ENCODE measurements at regions not wholly inside any gene's neighbourhood (a gene's known extent, or its start where the extent isn't known, plus 50 kb on each side); places are given as distances from the start of the nearest gene placed in this dataset.

DNA sequence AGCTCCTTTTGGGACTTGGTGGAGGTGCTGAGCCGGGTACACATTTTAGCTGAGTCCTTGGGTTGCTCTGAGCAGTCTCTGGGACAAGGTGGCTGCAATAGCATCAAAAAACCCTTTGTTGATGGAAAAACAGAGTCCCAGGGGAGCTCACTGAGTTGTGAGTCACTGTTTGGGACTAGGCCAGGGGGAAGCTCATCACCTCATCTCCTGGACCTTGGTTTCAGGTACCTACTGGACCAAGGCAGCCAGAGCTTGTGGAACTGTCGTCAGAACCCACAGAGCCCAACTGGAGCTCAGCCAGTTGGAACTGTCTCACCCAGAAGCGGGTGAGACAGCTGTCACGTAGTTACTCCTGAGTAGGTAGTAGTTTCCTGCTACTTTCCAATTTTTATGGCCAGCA, 146.7 kb downstream of the HLX start:
- H3K36me3 ChIP-seq (replicated peaks in 1 of 2; ENCODE audit: control extremely low read depth in 1 of 2, control insufficient read depth in 1 of 2, extremely low read depth in 1 of 2, insufficient read depth in 2 of 2, low read length in 1 of 2): no peaks in the 10 kb centered on the region
- ChIA-PET CTCF (interaction anchor here (1.0 to 2.0 kb wide), 7 partner anchors 20 to 178 kb away, joined by 3 to 8 read pairs (median 4); no protein-coding TSS in a partner anchor), POLR2A (interaction anchor here (0.5 to 2.1 kb wide), 2 partner anchors 21 to 151 kb away, joined by 3 to 5 read pairs; no protein-coding TSS in a partner anchor)
- ATAC-seq (ENCODE audit: low read depth) (peak; percentile 95), DNase-seq (peak; percentile 61)
- H3K27me3 ChIP-seq (replicated peaks in 1 of 4; ENCODE audit: control extremely low read depth in 1 of 4, control insufficient read depth in 3 of 4, insufficient read depth in 4 of 4, low read length in 3 of 4): no peaks in the 10 kb centered on the region
- H3K4me3 ChIP-seq (ENCODE audit: control extremely low read depth in 1 of 5, extremely low read depth in 1 of 5, insufficient read depth in 1 of 5, low read depth in 2 of 5, low read length in 4 of 5): no peak overlapping the region
- H3K9ac ChIP-seq (ENCODE audit: low read length): no peak overlapping the region
- intact Hi-C loops (cut with micrococcal nuclease): loop anchor here (1.0 to 5.0 kb wide), 3 partner anchors 20 to 141 kb away; no protein-coding TSS in a partner anchor
- Mint-ChIP-seq H3K4me3 (peak overlapping the region; percentile 1), H3K4me1 (peaks cover 25% of the 10 kb centered on the region), H3K27ac (peak overlapping the region; percentile 56), H3K27me3 (no peaks in the 10 kb centered on the region), H3K9me3 (ENCODE audit: insufficient read depth) (no peaks in the 10 kb centered on the region)
- H3K4me2 ChIP-seq (replicated peaks; ENCODE audit: low read depth, low read length, poor library complexity, severe bottlenecking): peak overlapping the region; percentile 29
- WGBS (ENCODE audit: insufficient coverage): 0% methylated on average over 4 of the region's 4 CpGs
- no peaks in the 10 kb centered on the region for H4K20me1 ChIP-seq (ENCODE audit: control insufficient read depth, insufficient read depth, low read length, poor library complexity, severe bottlenecking)
- H3K27ac ChIP-seq (ENCODE audit: low read length in 2 of 2): no peak overlapping the region
- no peaks in the 10 kb centered on the region for H3K9me3 ChIP-seq (ENCODE audit: control extremely low read depth in 1 of 3, control insufficient read depth in 2 of 3, insufficient read depth in 1 of 3, low read length in 2 of 3)
- H3K79me2 ChIP-seq (ENCODE audit: control insufficient read depth, insufficient read depth, low read length): no peaks in the 10 kb centered on the region
- TF ChIP-seq, protein P1, sequence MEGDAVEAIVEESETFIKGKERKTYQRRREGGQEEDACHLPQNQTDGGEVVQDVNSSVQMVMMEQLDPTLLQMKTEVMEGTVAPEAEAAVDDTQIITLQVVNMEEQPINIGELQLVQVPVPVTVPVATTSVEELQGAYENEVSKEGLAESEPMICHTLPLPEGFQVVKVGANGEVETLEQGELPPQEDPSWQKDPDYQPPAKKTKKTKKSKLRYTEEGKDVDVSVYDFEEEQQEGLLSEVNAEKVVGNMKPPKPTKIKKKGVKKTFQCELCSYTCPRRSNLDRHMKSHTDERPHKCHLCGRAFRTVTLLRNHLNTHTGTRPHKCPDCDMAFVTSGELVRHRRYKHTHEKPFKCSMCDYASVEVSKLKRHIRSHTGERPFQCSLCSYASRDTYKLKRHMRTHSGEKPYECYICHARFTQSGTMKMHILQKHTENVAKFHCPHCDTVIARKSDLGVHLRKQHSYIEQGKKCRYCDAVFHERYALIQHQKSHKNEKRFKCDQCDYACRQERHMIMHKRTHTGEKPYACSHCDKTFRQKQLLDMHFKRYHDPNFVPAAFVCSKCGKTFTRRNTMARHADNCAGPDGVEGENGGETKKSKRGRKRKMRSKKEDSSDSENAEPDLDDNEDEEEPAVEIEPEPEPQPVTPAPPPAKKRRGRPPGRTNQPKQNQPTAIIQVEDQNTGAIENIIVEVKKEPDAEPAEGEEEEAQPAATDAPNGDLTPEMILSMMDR (IDR thresholded peaks at IDR 0.05): no peak
- no peak for TF ChIP-seq EZH2 (IDR thresholded peaks at IDR 0.05; ENCODE audit: borderline replicate concordance, insufficient read depth, low read depth, low read length, poor library complexity, severe bottlenecking)
- H3K4me1 ChIP-seq (ENCODE audit: control insufficient read depth in 2 of 2, insufficient read depth in 2 of 2, low read length in 2 of 2): peaks cover 12 to 13% of the 10 kb centered on the region in 2 donors
- H2AFZ ChIP-seq (ENCODE audit: insufficient read depth, low read depth, low read length, poor library complexity, severe bottlenecking): no peak overlapping the region

GRCh38 chr1:221029981-221030649, 150.9 kb downstream of the HLX start:
- Histone ChIP-seq H3K4me1 (ENCODE audit: control insufficient read depth in 2 of 2, insufficient read depth in 2 of 2, low read length in 2 of 2) (peaks cover 12 to 13% of the 10 kb centered on the region in 2 donors), H3K9ac (ENCODE audit: low read length) (no peak overlapping the region), H3K79me2 (ENCODE audit: control insufficient read depth, insufficient read depth, low read length) (no peaks in the 10 kb centered on the region), H3K4me3 (ENCODE audit: control extremely low read depth in 1 of 5, extremely low read depth in 1 of 5, insufficient read depth in 1 of 5, low read depth in 2 of 5, low read length in 4 of 5) (no peak overlapping the region), H3K27ac (ENCODE audit: low read length in 2 of 2) (no peak overlapping the region), H2AFZ (ENCODE audit: insufficient read depth, low read depth, low read length, poor library complexity, severe bottlenecking) (no peak overlapping the region), H4K20me1 (ENCODE audit: control insufficient read depth, insufficient read depth, low read length, poor library complexity, severe bottlenecking) (no peaks in the 10 kb centered on the region), H3K27me3 (replicated peaks in 1 of 4; ENCODE audit: control extremely low read depth in 1 of 4, control insufficient read depth in 3 of 4, insufficient read depth in 4 of 4, low read length in 3 of 4) (no peaks in the 10 kb centered on the region), H3K4me2 (replicated peaks; ENCODE audit: low read depth, low read length, poor library complexity, severe bottlenecking) (no peak overlapping the region), H3K9me3 (ENCODE audit: control extremely low read depth in 1 of 3, control insufficient read depth in 2 of 3, insufficient read depth in 1 of 3, low read length in 2 of 3) (no peaks in the 10 kb centered on the region), H3K36me3 (replicated peaks in 1 of 2; ENCODE audit: control extremely low read depth in 1 of 2, control insufficient read depth in 1 of 2, extremely low read depth in 1 of 2, insufficient read depth in 2 of 2, low read length in 1 of 2) (no peaks in the 10 kb centered on the region)
- Mint-ChIP-seq H3K9me3 (ENCODE audit: insufficient read depth) (no peaks in the 10 kb centered on the region), H3K27me3 (no peaks in the 10 kb centered on the region), H3K4me1 (peaks cover 25% of the 10 kb centered on the region), H3K4me3 (no peak overlapping the region), H3K27ac (no peak overlapping the region)
- CTCF ChIA-PET: no interaction called here
- DNase-seq (no peak), ATAC-seq (ENCODE audit: low read depth) (no peak)
- no peak for TF ChIP-seq EZH2 (IDR thresholded peaks at IDR 0.05; ENCODE audit: borderline replicate concordance, insufficient read depth, low read depth, low read length, poor library complexity, severe bottlenecking)
- TF ChIP-seq, protein P1 (IDR thresholded peaks at IDR 0.05): no peak
- intact Hi-C loops (cut with micrococcal nuclease): loop anchor here (5.0 kb wide), 1 partner anchor 137 kb away; no protein-coding TSS in a partner anchor
- 100% methylated on average over 1 of the region's 5 CpGs for WGBS (ENCODE audit: insufficient coverage)
- POLR2A ChIA-PET: interaction anchor here (0.6 kb wide), 1 partner anchor 39 kb away, joined by 3 read pairs; no protein-coding TSS in a partner anchor

All from B cell (primary cell).